NCI-H2196 treated with DMSO at 0.1 percent for 48 hours (cell line): ENCODE measurements at regions not wholly inside any gene's neighbourhood (a gene's known extent, or its start where the extent isn't known, plus 50 kb on each side); places are given as distances from the start of the nearest gene placed in this dataset.
"Not testable (repeated sequence)": the region's sequence is repeated elsewhere in the genome, so short reads cannot be mapped to it uniquely, and the experiment has no call there.

ENCODE experiments used
- DNase-seq: peaks from one replicate; lab custom pipeline; 2025; ENCODE audit not compliant: unreplicated experiment; lab: John Stamatoyannopoulos, UW

DNA sequence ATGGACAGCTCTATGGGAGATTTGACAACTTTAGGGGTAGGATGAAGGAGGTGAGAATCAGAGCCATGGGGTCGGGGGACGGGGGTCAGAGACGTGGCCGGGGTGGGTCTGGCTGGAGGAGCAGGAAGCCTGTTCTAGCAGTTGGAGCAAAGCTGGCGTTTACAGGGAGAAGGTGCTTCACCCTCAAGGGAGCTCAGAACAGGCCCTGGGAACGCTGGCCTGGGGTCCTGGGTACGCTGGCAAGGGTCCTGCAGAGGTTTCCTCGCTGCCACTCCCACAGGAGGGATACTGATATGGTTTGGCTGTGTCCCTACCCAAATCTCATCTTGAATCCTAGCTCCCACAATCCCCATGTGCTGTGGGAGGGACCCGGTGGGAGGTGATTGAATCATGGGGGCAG is 205.0 kb upstream of the ARL4C start:
- DNase-seq = no peak

DNA sequence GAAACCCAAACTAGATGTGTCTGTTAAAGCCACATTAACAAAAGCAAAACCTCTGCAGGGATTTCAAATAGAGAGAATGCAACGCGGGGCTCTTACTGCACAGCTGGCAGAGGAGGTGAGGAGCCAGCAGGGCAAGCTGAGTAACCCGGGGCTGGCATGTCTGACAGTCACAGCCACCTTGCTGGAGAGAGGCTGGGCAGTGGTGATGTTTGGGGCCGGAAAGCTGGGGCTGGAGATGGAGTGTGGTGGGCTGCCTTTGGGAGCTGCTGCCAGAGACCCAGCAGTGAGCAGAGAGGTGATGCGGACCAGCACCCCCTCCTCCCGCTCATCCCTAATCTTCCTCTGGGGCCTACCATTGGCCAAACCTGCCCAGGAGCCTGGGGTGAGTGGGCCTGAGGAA is 204.5 kb upstream of the ARL4C start:
- DNase-seq = no peak

GRCh38 chr2:234699456-234699855 is 202.6 kb upstream of the ARL4C start:
- no peak for DNase-seq

GRCh38 chr2:234697300-234697876 is 200.5 kb upstream of the ARL4C start:
- DNase-seq = not testable (repeated sequence)

- no peak for DNase-seq
Measured at GRCh38 chr2:234695981-234696380, 199.1 kb upstream of the ARL4C start.

GRCh38 chr2:234694244-234695013 is 197.5 kb upstream of the ARL4C start:
- DNase-seq = peak; percentile 37

DNA sequence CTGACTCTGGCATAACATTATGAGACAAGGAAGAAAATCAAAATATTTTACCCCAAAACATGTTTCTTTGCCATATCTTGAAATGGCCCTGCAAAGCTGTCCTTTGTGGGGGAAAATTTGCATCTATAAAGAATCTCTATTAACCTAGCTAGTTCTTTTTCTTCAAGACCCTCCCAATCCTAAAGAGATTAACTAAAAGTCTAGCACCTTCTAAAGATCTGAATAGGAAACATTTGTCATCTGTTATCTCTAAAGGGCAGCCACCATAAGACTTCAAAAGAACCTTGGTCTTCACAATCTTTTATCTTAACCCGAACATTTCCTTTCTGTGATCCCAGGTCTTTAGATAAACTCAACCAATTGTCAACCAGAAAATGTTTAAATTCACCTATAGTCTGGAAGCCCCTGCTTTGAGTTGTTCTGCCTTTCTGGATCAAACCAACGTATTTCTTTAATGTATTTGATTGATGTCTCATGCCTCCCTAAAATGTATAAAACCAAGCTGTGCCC is 196.9 kb upstream of the ARL4C start:
- not testable (repeated sequence) for DNase-seq

GRCh38 chr2:234693191-234693590 is 196.3 kb upstream of the ARL4C start:
- not testable (repeated sequence) for DNase-seq

DNA sequence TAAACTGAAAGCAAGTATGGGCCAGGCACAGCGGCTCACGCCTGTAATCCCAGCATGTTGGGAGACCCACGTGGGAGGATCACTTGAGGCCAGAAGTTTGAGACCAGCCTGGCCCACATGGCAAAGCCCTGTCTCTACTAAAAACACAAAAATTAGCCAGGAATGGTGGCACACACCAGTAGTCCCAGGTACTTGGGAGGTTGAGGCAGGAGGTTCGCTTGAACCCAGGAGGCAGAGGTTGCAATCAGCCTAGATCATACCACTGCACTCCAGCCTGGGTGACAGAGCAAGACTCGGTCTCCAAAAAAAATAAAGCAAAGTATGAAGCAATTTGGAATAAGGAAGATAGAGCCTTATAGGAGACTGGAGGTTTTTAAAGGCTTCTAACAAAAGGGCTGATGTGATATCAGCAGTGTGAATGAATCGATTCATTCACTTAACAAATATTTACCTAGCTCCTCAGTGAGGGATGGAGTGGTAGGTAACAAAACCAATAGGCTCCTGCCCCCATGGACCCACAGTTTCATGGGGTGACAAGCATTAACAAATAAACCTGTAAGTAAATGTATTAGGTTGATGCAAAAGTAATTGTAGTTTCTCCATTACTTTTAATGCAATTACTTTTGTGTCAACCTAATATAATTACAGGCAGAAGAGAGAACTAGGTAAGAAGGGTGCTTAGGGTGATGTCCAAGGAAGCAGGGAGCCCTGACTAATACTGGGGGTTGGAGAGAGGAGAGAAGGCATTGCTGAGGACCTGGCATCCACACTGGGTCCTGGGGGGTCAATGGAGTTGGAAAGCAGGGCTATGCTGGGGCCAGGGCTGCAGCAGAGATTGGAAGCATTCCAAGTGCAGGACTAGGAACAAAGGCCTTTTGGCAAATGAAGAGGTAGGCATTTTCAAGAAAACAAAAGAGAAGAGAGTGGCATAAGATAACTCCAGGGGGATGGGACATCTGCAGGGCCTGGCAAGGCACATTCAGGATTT is 195.4 kb upstream of the ARL4C start:
- DNase-seq = peak; percentile 85

DNA sequence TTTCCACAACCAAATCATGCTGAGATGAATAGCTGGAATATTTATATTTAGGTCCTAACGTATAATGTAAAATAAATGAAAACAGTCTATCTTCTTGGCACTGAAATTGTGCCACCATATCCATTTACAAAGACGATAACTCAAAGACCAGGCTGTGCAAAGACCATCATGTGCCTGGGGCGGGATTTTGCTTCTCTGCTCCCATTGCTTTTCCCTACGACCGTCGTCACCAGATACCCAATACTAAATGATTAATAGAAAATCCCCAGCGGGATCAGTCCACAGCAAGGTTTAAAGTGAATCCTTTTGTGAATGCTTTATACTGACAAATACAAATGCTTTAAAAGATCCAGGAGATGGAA is 194.3 kb upstream of the ARL4C start:
- DNase-seq = peak; percentile 99

DNA sequence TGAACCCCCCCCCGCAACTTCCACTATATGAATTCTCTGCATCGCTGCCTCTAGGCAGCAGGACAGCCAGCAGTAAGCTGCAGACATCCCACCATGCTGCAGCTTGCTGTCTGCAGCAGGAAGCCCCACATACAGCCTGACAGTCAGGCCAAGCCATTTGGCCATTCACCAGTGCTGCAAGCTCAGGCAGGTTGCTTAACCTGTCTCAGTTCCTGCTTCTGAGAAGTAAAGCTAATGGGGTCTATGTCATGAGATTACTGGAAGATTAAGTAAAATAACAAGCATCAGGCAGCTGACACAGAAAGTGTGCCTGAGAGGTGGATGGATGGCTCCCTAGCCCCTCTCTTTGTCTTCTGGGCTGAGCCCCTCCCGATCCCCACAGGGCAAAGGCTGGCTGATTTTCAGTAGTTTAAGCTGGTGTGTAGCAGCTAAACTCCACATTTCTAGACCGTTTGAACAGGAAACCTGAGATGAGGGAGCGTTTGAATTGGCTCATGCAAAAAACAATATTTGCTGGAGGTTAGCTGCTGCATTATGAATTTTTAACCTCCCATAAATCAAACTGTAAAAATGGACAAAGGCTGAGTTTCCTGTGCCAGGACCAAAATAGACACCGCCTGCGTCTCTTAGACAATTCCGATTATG is 193.8 kb upstream of the ARL4C start:
- peak; percentile 99 for DNase-seq

GRCh38 chr2:234689911-234690379 is 193.1 kb upstream of the ARL4C start:
- DNase-seq = no peak

DNA sequence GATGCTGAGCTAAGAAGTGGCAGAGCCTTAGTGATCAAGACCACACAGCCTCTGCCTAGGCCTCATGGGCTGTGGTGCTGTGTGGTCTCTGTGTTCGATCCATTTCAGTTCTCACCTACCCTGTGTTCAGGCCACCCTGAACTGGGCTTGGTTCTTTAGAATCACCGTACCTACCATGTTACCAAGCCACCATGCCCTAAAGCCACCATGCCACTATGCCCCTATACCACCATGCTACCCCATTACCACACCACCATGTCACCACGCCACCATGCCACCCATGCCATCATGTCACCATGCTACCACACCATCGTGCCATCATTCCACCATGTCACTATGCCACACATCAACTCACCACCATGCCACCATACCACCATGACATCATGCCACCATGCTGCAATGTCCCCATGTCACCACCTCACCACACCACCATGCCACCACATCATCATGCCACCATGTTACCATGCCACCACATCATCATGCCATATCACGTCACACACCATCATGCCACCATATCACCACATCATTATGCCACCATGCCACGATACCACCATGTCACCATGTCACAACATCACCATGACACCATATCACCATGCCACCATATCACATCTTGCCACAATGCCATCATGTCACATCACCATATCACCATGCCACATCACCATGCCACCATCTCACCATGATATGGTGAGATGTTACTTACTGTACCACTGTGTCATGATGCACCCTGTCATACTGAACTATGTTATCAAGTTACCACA is 191.0 kb upstream of the ARL4C start:
- DNase-seq = no peak

DNA sequence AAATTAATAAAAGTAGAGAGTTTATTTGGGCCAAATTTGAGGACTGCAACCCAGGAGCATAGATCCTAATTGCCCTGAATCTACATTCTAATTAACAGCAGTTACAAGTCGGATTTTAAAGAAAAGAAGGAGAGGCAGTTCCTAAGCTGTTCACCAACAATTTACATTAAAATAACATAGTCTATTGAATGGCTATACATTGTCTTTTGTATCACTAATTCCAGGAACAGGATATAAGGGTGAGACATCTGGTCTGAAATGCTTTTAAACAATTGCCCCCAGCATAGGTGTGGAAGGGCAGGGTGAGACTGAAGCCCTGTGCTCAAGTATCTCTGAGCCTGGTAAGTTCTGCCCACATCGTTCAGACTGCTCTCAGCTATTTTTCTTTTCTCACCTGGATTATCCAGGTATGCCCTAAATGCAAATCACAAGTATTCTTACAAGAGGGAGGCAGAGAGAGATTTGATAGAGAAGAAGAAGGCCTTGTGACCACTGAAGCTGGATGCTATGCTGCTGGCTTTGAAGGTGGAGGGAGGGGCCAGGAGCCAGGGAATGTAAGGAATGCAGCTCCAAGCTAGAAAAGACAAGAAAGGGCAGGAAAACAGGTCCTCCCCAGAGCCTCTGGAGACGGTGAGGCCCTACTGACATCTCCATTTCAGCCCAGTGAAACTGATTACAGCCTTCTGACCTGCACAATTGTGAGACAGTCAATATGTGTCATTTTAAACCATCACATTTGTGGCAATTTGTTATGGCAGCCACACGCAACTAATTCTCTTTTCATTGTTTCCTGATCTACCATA is 189.4 kb upstream of the ARL4C start:
- DNase-seq = no peak

GRCh38 chr2:234684466-234684865 is 187.6 kb upstream of the ARL4C start:
- no peak for DNase-seq

GRCh38 chr2:234683950-234684349 is 187.1 kb upstream of the ARL4C start:
- no peak for DNase-seq

DNA sequence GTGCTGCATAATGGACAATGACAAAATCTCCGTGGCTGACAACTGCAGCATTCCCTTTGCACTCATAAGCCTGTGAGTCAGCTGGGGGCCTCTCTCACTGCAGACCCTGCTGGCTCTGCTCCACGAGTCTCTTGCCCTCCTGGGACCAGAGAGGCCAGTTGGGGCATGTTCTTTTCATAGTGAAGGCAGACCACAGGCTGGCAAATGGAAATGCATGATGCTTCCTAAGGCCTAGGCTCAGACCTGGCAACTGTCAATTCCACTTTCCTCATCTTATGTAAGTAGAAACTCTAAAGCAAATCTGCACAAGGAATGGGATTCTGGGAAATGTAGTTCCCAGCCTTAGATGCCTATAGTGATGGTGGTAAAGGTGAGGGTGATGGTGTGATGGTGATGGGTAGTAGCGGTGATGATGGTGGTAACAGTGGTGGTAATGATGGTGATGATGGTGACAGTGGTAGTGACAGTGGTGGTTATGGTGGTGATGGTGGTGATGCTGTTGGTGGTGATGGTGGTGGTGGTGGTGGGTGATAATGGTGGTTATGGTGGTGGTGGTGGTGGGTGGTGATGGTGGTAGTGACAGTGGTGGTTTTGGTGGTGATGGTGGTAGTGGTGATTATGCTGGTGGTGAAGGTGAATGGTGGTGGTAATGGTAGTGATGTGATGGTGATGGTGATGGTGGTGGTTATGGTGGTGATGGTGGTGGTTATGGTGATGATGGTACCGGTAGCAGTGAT is 185.8 kb upstream of the ARL4C start:
- no peak for DNase-seq
